A172 (cell line): ENCODE measurements at regions not wholly inside any gene's neighbourhood (a gene's known extent, or its start where the extent isn't known, plus 50 kb on each side); places are given as distances from the start of the nearest gene placed in this dataset.

Experiments
- DNase-seq: peaks from one replicate; pipeline ENCODE4 v3.0.0-alpha.2; 2015; ENCODE audit warnings: low spot score

DNA sequence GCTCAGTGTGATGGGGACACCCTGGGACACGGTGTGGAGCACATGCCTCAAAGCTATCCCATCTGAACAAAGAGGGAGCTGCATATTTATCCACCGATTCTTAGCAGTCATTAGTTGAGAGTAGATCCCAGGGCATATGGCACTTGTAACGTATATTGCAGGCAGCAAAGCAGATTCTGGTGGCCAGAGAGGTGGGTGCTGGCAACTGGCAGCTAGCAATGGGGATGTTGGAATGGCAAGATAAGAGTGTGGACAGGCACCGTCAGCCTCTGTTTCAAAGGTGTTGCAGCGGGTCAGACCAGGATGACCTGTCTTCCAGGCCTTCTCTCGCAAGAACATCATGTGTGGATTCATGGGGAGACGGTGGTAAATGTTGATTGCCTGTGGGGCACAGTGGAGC, 54.0 kb upstream of the ADRA1D start:
- no peak for DNase-seq

DNA sequence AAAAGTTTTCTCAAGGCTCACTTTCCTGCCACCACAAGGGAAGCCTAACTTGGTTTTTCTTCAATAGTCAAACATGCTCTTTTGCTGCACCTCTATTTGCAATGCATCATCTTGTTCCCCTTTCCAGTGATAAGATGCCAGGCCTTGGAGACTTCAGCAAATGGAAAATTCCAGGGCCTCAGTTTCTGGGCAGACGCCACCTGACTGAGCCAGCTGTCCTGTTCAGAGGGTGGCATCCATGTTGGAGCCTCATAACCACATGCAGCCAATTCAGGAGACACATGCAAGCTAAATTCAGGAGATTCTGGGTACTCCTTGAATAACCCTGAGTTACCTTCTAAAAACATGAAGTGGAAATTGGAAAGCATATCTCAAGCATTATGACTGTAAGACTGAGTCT, 51.8 kb upstream of the ADRA1D start:
- no peak for DNase-seq

DNA sequence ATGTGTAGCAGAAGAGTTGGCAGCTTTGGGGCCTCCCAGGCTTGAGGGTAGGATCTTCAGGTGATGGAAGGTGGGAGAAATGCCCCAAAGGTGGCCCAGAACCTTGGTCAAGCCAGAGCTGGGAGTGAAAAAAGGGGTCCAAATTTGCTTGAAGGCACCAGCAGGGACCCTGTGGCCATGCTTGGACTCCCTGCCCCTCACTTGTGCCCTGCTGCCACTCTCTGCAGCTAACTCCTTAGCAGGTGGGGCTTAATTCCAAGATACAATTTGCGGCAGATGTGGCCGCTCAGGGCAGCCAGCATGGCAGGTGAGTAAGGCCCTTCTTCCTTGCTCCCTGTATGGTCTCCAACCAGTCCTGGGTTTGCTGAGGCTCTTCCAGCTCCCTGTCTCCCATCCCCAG, 51.3 kb upstream of the ADRA1D start:
- no peak for DNase-seq

DNA sequence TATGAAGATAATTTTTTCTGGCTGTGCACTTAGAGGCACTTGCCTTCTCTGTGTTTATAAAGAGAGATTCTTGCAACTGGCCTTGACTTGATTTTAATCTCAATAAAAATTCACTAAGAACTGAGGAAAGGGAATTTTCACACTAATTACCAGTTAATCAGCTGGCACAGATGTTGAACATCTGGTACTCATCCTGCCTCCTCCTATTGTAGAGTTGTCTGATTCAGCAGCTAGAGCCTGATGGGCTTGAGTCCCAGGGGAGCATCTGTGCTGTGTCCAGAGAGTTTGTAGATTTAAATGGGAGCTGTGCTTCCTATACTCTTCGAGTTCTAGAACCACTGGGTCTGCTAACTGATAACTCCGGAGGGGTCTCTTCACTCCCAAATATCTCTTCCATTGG, 50.7 kb upstream of the ADRA1D start:
- no peak for DNase-seq

DNA sequence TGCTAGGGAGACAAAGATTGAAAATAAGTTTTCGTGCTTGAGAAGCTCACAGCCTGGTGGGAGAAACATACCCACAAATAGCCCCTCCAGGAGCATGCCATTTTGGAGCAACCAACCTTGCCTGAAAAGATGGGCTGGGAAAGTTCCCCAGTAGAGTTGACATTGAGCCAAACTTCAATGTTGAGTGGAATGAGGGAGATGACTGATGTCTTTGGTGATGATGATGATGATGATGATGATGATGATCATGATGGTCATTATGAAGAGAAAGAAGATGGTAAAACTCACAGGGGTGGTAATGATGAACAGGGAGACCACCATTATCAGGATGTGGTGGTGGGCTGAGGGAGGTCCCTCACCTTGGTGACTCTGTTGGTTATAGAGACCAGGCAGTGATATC, 50.1 kb upstream of the ADRA1D start:
- DNase-seq: no peak
